Activated CD4-positive, alpha-beta memory T cell treated with anti-CD3 and anti-CD28 coated beads for 36 hours (primary cell): ENCODE measurements at regions not wholly inside any gene's neighbourhood (a gene's known extent, or its start where the extent isn't known, plus 50 kb on each side); places are given as distances from the start of the nearest gene placed in this dataset.

Source experiments
- CTCF ChIA-PET: fragments of 350-600 bp; sonication (Branson Sonifier 250); formaldehyde crosslinking; loops from one replicate; lab custom pipeline; 2021; ENCODE audit warnings: antibody characterized with exemption, inconsistent platforms; lab: Charles Lee
- POLR2A ChIA-PET: fragments of 350-600 bp; sonication (Branson Sonifier 250); formaldehyde crosslinking; loops from one replicate; lab custom pipeline; 2021; ENCODE audit warnings: antibody characterized with exemption; lab: Charles Lee
- DNase-seq: peaks from one replicate; pipeline ENCODE4 v3.0.0-alpha.2; 2020
- H3K27ac Mint-ChIP-seq: one replicate; pipeline ENCODE4 v1.8.0; 2021; ENCODE audit warnings: mixed read lengths
- H3K27me3 Mint-ChIP-seq: one replicate; pipeline ENCODE4 v1.8.0; 2021; ENCODE audit warnings: mixed read lengths
- H3K36me3 Mint-ChIP-seq: one replicate; pipeline ENCODE4 v1.8.0; 2021; ENCODE audit warnings: mixed read lengths
- H3K4me1 Mint-ChIP-seq: one replicate; pipeline ENCODE4 v1.8.0; 2021; ENCODE audit warnings: low read depth, mixed read lengths
- H3K4me3 Mint-ChIP-seq: one replicate; pipeline ENCODE4 v1.8.0; 2021; ENCODE audit warnings: mild to moderate bottlenecking, mixed read lengths
- H3K9me3 Mint-ChIP-seq: one replicate; pipeline ENCODE4 v1.8.0; 2021; ENCODE audit warnings: mixed read lengths
- intact Hi-C: fragments of 100-400 bp; cut with micrococcal nuclease; formaldehyde crosslinking; loops from one replicate; pipeline ENCODE4 v1.15.1; 2023

GRCh38 chr17:5794881-5795506, 210.7 kb upstream of the NLRP1 start:
- H3K27ac Mint-ChIP-seq = no peak overlapping the region
- H3K27me3 Mint-ChIP-seq = peaks cover 23% of the 10 kb centered on the region
- peaks cover 8% of the 10 kb centered on the region for H3K9me3 Mint-ChIP-seq
- POLR2A ChIA-PET = no interaction called here
- H3K4me1 Mint-ChIP-seq = no peaks in the 10 kb centered on the region
- no peak overlapping the region for H3K4me3 Mint-ChIP-seq
- no peak for DNase-seq
- intact Hi-C loops = no loop called here
- H3K36me3 Mint-ChIP-seq = peaks cover 5% of the 10 kb centered on the region
- CTCF ChIA-PET = interaction anchor here (0.9 kb wide), 1 partner anchor 12 kb away, joined by 4 read pairs; no protein-coding TSS in a partner anchor

GRCh38 chr17:5797447-5798050, 213.2 kb upstream of the NLRP1 start:
- POLR2A ChIA-PET = no interaction called here
- Mint-ChIP-seq H3K27ac (no peak overlapping the region), H3K9me3 (peaks cover 7% of the 10 kb centered on the region)

DNA sequence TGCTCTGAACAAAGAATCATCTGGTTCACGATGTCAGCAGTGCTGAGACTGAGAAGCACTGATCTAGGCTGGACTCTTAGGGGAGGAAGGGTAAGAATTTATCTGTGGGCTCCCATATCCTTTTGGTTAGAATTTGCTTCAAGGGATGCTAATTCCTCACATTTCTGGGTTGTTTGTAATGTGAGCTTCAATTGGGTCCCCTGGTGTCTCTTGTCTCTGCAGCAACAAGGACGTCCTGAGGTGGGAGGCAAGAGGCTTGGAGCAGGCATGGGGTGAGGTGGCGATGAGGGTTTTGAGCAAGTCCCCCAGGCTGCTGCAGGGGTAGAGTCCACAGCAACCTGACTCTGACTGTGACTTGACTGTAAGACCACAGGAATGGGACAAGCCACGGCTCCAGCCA, 213.8 kb upstream of the NLRP1 start:
- no peak for DNase-seq
- Mint-ChIP-seq H3K27ac (no peak overlapping the region), H3K9me3 (peaks cover 5% of the 10 kb centered on the region), H3K4me3 (no peak overlapping the region), H3K36me3 (no peaks in the 10 kb centered on the region), H3K27me3 (peaks cover 17% of the 10 kb centered on the region), H3K4me1 (no peaks in the 10 kb centered on the region)
- intact Hi-C loops = no loop called here
- ChIA-PET POLR2A (no interaction called here), CTCF (no interaction called here)

More at GRCh38 chr17:5797447-5798050, 213.2 kb upstream of the NLRP1 start:
- peaks cover 19% of the 10 kb centered on the region for H3K27me3 Mint-ChIP-seq
- peaks cover 5% of the 10 kb centered on the region for H3K36me3 Mint-ChIP-seq
- intact Hi-C loops = no loop called here
- DNase-seq = no peak
- no peak overlapping the region for H3K4me3 Mint-ChIP-seq
- CTCF ChIA-PET = no interaction called here
- no peaks in the 10 kb centered on the region for H3K4me1 Mint-ChIP-seq

DNA sequence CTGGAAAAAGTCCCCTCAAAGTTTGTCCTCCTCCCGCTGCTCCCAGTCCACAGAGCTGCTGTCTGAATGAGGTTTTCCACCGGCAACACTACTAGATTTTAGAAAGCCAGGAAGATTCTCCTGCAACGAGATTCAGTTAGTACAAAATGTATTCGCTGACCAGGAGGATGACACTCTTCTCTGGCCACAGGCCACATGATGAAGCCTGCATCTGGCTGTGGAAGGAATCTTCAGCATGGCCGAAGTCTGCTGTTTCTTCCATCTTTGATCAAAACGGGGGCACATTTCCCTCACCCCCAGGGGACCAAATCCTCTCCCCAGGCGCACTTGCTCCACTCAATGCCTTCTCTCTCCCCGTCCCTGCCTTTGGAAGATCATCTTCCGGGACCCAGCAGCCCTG, 215.8 kb upstream of the NLRP1 start:
- Mint-ChIP-seq H3K9me3 (peaks cover 9% of the 10 kb centered on the region), H3K4me3 (no peak overlapping the region)
- CTCF ChIA-PET = no interaction called here

DNA sequence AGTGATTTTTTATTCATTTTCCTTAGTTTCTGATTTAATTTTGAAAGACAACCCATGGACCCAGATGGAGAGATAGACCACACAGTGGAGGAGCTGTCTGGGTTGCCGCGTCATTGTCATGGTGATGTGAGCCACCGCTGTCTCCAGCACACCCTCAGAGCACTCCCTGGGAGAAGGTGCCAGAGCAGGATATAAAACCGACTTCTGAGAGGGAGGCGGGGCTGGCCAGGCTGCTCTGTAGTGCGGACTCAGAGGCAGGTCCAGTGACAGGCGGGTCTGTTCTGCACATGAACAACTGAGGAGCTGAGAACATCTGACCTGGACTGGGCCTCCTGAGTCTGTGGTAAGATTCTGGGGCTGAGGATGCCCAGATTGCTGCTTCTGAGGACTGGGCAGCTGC, 216.3 kb upstream of the NLRP1 start:
- intact Hi-C loops = no loop called here
- no peak overlapping the region for H3K27ac Mint-ChIP-seq
- no peaks in the 10 kb centered on the region for H3K4me1 Mint-ChIP-seq
- H3K27me3 Mint-ChIP-seq = peaks cover 24% of the 10 kb centered on the region
- ChIA-PET CTCF (no interaction called here), POLR2A (no interaction called here)
- H3K36me3 Mint-ChIP-seq = no peaks in the 10 kb centered on the region
- peaks cover 9% of the 10 kb centered on the region for H3K9me3 Mint-ChIP-seq
- no peak overlapping the region for H3K4me3 Mint-ChIP-seq
- no peak for DNase-seq

More for the DNA sequence above, 215.8 kb upstream of the NLRP1 start:
- POLR2A ChIA-PET = no interaction called here
- intact Hi-C loops = no loop called here
- H3K36me3 Mint-ChIP-seq = no peaks in the 10 kb centered on the region
- no peak for DNase-seq
- H3K4me1 Mint-ChIP-seq = no peaks in the 10 kb centered on the region
- H3K27ac Mint-ChIP-seq = no peak overlapping the region
- peaks cover 24% of the 10 kb centered on the region for H3K27me3 Mint-ChIP-seq

DNA sequence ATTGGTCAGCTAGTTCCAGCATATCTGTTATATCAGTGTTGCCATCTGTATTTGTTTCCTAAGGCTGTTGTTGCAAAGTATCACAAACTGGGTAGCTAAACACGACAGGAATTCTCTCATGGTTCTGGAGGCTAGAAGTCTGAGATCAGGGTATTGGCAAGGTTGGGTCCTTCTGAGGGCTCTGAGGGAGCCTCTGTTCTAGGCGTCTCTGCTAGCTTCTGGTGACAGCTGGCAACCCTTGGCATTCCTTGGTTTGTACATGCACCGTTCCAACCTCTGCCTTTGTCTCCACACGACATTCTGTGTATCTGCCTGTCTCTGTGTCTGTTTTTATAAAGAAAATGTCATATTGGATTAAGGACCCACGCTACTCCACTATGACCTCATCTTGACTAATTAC, 219.9 kb upstream of the NLRP1 start:
- intact Hi-C loops = no loop called here
- peaks cover 18% of the 10 kb centered on the region for H3K27me3 Mint-ChIP-seq
- H3K36me3 Mint-ChIP-seq = no peaks in the 10 kb centered on the region
- ChIA-PET CTCF (no interaction called here), POLR2A (no interaction called here)
- no peak overlapping the region for H3K4me3 Mint-ChIP-seq
- no peaks in the 10 kb centered on the region for H3K4me1 Mint-ChIP-seq
- DNase-seq = no peak
- peaks cover 9% of the 10 kb centered on the region for H3K9me3 Mint-ChIP-seq
- H3K27ac Mint-ChIP-seq = no peak overlapping the region

DNA sequence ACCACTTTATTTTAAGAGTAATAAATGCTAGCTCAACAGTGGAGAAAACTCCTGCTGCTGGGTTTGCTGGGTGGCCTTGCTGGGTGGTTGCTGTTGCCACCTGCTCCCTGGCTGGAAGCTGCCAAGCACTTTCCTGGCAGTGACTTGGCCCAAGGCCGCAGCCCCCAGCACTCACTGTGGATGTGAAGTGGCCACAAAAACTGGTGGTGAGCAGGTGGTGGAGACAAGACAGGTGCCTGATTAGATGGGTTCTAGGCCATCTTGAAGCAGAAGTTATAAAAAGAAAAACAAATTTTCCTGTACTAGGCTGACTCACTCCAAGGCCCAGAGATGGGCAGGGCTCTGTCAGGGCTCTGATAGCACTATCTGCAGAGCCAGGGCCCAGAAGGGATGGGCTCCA, 224.7 kb upstream of the NLRP1 start:
- H3K27ac Mint-ChIP-seq = no peak overlapping the region
- H3K36me3 Mint-ChIP-seq = peaks cover 12% of the 10 kb centered on the region
- H3K9me3 Mint-ChIP-seq = peaks cover 24% of the 10 kb centered on the region
- DNase-seq = no peak
- CTCF ChIA-PET = interaction anchor here (0.6 kb wide), 1 partner anchor 13 kb away, joined by 3 read pairs; no protein-coding TSS in a partner anchor
- H3K27me3 Mint-ChIP-seq = peaks cover 12% of the 10 kb centered on the region
- H3K4me1 Mint-ChIP-seq = no peaks in the 10 kb centered on the region
- no peak overlapping the region for H3K4me3 Mint-ChIP-seq
- intact Hi-C loops = no loop called here
- POLR2A ChIA-PET = no interaction called here

DNA sequence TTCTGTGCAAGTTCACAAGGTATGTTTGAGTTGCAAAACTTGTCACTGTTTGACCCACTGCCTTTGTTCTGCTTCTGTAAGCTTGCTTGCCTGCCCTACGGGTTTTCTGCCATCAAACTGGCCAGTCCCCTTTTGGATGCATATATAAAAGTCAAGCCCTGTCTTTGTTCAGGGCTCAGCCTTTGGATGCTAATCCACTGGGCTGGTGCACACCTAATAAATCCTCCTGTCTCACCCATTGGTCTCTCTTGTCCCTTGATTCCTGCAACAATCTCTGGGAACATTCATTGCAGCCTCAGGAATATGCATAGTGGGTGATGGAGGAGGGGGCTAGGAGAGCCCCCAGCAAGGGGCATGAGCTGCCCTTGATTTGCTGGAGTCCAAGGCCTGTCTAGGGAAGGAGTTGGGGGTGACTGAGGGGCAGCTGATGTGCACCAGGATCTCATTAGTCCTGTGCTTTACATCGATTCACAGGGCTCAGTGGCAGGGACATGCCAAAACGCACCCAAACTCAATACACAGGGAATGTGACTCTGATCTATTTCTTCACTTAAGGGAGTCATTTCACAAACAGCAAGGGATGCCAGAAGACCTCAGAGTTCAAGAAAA, 225.4 kb upstream of the NLRP1 start:
- CTCF ChIA-PET = interaction anchor here (0.6 kb wide), 1 partner anchor 13 kb away, joined by 3 read pairs; no protein-coding TSS in a partner anchor
- intact Hi-C loops = no loop called here
- no peak for DNase-seq
- Mint-ChIP-seq H3K9me3 (peaks cover 24% of the 10 kb centered on the region), H3K27me3 (peaks cover 10% of the 10 kb centered on the region), H3K36me3 (peaks cover 12% of the 10 kb centered on the region), H3K4me3 (no peak overlapping the region), H3K4me1 (no peaks in the 10 kb centered on the region), H3K27ac (no peak overlapping the region)
- POLR2A ChIA-PET = no interaction called here

DNA sequence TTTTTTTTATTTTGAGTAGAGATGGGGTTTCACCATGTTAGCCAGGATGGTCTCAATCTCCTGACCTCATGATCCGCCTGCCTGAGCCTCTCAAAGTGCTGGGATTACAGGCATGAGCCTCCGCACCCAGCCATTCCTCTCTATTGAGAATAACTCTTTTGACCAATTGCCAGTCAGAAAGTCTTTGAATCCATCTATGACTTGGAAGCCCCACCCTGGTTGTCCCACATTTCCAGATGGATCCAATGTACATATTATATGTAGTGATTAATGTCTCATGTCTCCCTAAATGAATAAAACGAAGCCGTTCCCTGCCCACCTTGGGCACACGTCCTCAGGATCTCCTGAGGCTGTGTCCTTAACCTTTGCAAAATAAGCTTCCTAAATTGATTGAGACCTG, 228.3 kb upstream of the NLRP1 start:
- peaks cover 12% of the 10 kb centered on the region for H3K36me3 Mint-ChIP-seq
- no peak overlapping the region for H3K4me3 Mint-ChIP-seq
- ChIA-PET POLR2A (no interaction called here), CTCF (no interaction called here)
- DNase-seq = no peak
- H3K9me3 Mint-ChIP-seq = peaks cover 24% of the 10 kb centered on the region
- H3K27me3 Mint-ChIP-seq = peaks cover 15% of the 10 kb centered on the region
- no peaks in the 10 kb centered on the region for H3K4me1 Mint-ChIP-seq
- intact Hi-C loops = no loop called here
- no peak overlapping the region for H3K27ac Mint-ChIP-seq

- Mint-ChIP-seq H3K27ac (no peak overlapping the region), H3K4me1 (no peaks in the 10 kb centered on the region), H3K36me3 (peaks cover 12% of the 10 kb centered on the region), H3K9me3 (peaks cover 24% of the 10 kb centered on the region), H3K4me3 (no peak overlapping the region), H3K27me3 (peaks cover 15% of the 10 kb centered on the region)
- intact Hi-C loops = no loop called here
- ChIA-PET CTCF (no interaction called here), POLR2A (no interaction called here)
- no peak for DNase-seq
Observed at GRCh38 chr17:5813357-5813756, 229.0 kb upstream of the NLRP1 start.

GRCh38 chr17:5815396-5815795, 231.1 kb upstream of the NLRP1 start:
- peaks cover 7% of the 10 kb centered on the region for H3K36me3 Mint-ChIP-seq
- H3K27me3 Mint-ChIP-seq = peaks cover 18% of the 10 kb centered on the region
- H3K9me3 Mint-ChIP-seq = peaks cover 14% of the 10 kb centered on the region
- no peak overlapping the region for H3K4me3 Mint-ChIP-seq
- no peak for DNase-seq
- H3K27ac Mint-ChIP-seq = no peak overlapping the region
- CTCF ChIA-PET = no interaction called here
- H3K4me1 Mint-ChIP-seq = no peaks in the 10 kb centered on the region
- intact Hi-C loops = no loop called here
- POLR2A ChIA-PET = no interaction called here

GRCh38 chr17:5816491-5817070, 232.3 kb upstream of the NLRP1 start:
- Mint-ChIP-seq H3K27ac (no peak overlapping the region), H3K4me3 (no peak overlapping the region), H3K27me3 (peaks cover 20% of the 10 kb centered on the region), H3K36me3 (peaks cover 3% of the 10 kb centered on the region), H3K9me3 (peaks cover 3% of the 10 kb centered on the region), H3K4me1 (no peaks in the 10 kb centered on the region)
- POLR2A ChIA-PET = no interaction called here
- CTCF ChIA-PET = no interaction called here
- intact Hi-C loops = no loop called here
- no peak for DNase-seq
